Gastrocnemius medialis (tissue), 4 donors: ENCODE measurements at regions not wholly inside any gene's neighbourhood (a gene's known extent, or its start where the extent isn't known, plus 50 kb on each side); places are given as distances from the start of the nearest gene placed in this dataset.

Experiments
- POLR2A ChIP-seq, 2 donors: fragments of 450-650 bp; IDR thresholded peaks; one replicate each; pipeline ENCODE4 v1.6.1; 2017; ENCODE audit warnings: antibody characterized with exemption in 2 of 2, mild to moderate bottlenecking in 2 of 2, moderate library complexity in 2 of 2
- TF ChIP-seq, protein P1 (sequence below), 5 experiments: fragments of 450-650 bp in 3 of 5; fragments of 200-600 bp in 2 of 5; sonication (generic) in 2 of 5; IDR thresholded peaks in 4 of 5; conservative IDR thresholded peaks in 1 of 5; 1 replicate in 4 of 5; 2 replicates in 1 of 5; pipeline ENCODE4 v1.5.1; 2016 to 2019; ENCODE audit warnings: antibody characterized with exemption in 5 of 5, mild to moderate bottlenecking in 3 of 5, moderate library complexity in 3 of 5

- TF ChIP-seq, protein P1, sequence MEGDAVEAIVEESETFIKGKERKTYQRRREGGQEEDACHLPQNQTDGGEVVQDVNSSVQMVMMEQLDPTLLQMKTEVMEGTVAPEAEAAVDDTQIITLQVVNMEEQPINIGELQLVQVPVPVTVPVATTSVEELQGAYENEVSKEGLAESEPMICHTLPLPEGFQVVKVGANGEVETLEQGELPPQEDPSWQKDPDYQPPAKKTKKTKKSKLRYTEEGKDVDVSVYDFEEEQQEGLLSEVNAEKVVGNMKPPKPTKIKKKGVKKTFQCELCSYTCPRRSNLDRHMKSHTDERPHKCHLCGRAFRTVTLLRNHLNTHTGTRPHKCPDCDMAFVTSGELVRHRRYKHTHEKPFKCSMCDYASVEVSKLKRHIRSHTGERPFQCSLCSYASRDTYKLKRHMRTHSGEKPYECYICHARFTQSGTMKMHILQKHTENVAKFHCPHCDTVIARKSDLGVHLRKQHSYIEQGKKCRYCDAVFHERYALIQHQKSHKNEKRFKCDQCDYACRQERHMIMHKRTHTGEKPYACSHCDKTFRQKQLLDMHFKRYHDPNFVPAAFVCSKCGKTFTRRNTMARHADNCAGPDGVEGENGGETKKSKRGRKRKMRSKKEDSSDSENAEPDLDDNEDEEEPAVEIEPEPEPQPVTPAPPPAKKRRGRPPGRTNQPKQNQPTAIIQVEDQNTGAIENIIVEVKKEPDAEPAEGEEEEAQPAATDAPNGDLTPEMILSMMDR (IDR thresholded peaks at IDR 0.05 in 4 of 5, conservative IDR thresholded peaks at IDR 0.05 in 1 of 5) = no peak
- no peak for TF ChIP-seq POLR2A (IDR thresholded peaks at IDR 0.05)
These were observed 1265.0 kb upstream of the PIK3C3 start for GRCh38 chr18:40690062-40690461.
